HCT116 (cell line): ENCODE measurements at regions not wholly inside any gene's neighbourhood (a gene's known extent, or its start where the extent isn't known, plus 50 kb on each side); places are given as distances from the start of the nearest gene placed in this dataset.

Experiments
- ATF3 ChIP-seq: IDR thresholded peaks from 2 replicates; pipeline ENCODE4 v1.6.1; 2012
- CEBPB ChIP-seq: IDR thresholded peaks from 2 replicates; pipeline ENCODE4 v1.6.1; 2012; ENCODE audit warnings: low read depth
- CTCF ChIP-seq, 3 experiments: fragments of 200-600 bp in 1 of 3; sonication (generic) in 1 of 3; IDR thresholded peaks in 2 of 3; conservative IDR thresholded peaks in 1 of 3; 2 replicates each; pipeline ENCODE4 v1.5.1; 2012 to 2017; ENCODE audit warnings: low read depth in 2 of 3, low read length in 2 of 3, antibody characterized with exemption in 1 of 3, borderline replicate concordance in 1 of 3, control low read depth in 1 of 3, mild to moderate bottlenecking in 1 of 3, mixed read lengths in 1 of 3, mixed run types in 1 of 3, moderate library complexity in 1 of 3; ENCODE audit not compliant: insufficient read depth in 1 of 3
- EZH2 ChIP-seq: fragments of 200-600 bp; sonication (generic); IDR thresholded peaks from 2 replicates; pipeline ENCODE4 v1.6.1; 2017; ENCODE audit warnings: antibody characterized with exemption, mixed run types
- JUND ChIP-seq: IDR thresholded peaks from 2 replicates; pipeline ENCODE4 v1.6.1; 2012
- MAX ChIP-seq: IDR thresholded peaks from 2 replicates; pipeline ENCODE4 v1.6.1; 2012
- POLR2A ChIP-seq: IDR thresholded peaks from 2 replicates; pipeline ENCODE4 v1.7.0; 2011; ENCODE audit warnings: borderline replicate concordance; ENCODE audit not compliant: insufficient read depth, insufficient read length; ENCODE audit errors: extremely low read depth
- POLR2AphosphoS5 ChIP-seq: IDR thresholded peaks from 2 replicates; pipeline ENCODE4 v1.6.1; 2011; ENCODE audit warnings: mild to moderate bottlenecking, low read depth, low read length, moderate library complexity
- RAD21 ChIP-seq: IDR thresholded peaks from 2 replicates; pipeline ENCODE4 v1.6.1; 2012; ENCODE audit warnings: low read depth, mild to moderate bottlenecking
- REST ChIP-seq: IDR thresholded peaks from 2 replicates; pipeline ENCODE4 v1.6.1; 2012; ENCODE audit warnings: low read depth
- YY1 ChIP-seq: IDR thresholded peaks from 2 replicates; pipeline ENCODE4 v1.6.1; 2011; ENCODE audit warnings: low read length, low read depth, moderate library complexity, mild to moderate bottlenecking; ENCODE audit not compliant: insufficient replicate concordance; ENCODE audit errors: extremely low read depth
- ZNF274 ChIP-seq: fragments of 200-500 bp; sonication (Bioruptor generic); IDR thresholded peaks from 2 replicates; pipeline ENCODE4 v1.6.1; 2014; ENCODE audit warnings: mild to moderate bottlenecking, low read depth, low read length, inconsistent platforms

- TF ChIP-seq CTCF (IDR thresholded peaks at IDR 0.05 in 2 of 3, conservative IDR thresholded peaks at IDR 0.05 in 1 of 3; ENCODE audit: borderline replicate concordance in 1 of 3, insufficient read depth in 1 of 3, low read depth in 2 of 3, low read length in 2 of 3), result no peak
- no peak for TF ChIP-seq EZH2
- TF ChIP-seq POLR2A, result no peak
- TF ChIP-seq RAD21, result no peak
- TF ChIP-seq MAX, result no peak
- no peak for TF ChIP-seq ZNF274
- TF ChIP-seq REST, result no peak
- no peak for TF ChIP-seq JUND
- TF ChIP-seq YY1, result no peak
- TF ChIP-seq ATF3, result no peak
- TF ChIP-seq POLR2AphosphoS5, result no peak
- no peak for TF ChIP-seq CEBPB
Observed at GRCh38 chr13:74280795-74281490, 146.7 kb upstream of the KLF12 start.
